Adrenal gland (tissue), 9 donors: ENCODE measurements at regions not wholly inside any gene's neighbourhood (a gene's known extent, or its start where the extent isn't known, plus 50 kb on each side); places are given as distances from the start of the nearest gene placed in this dataset.

Experiments used
- DNase-seq, 7 donors: peaks; one replicate each; pipeline ENCODE4 v3.0.0-alpha.2; 2019 to 2020
- H3K27ac ChIP-seq, 5 donors: fragments of 200-600 bp; sonication (generic) in 4 of 5; 1 replicate in 3 of 5; 2 replicates in 2 of 5; pipeline versions ENCODE4 v1.5.1 to v1.8.0; 2016 to 2020; ENCODE audit warnings: mild to moderate bottlenecking in 1 of 5
- H3K27me3 ChIP-seq: fragments of 200-600 bp; 2 replicates; pipeline ENCODE4 v1.8.0; 2021
- H3K36me3 ChIP-seq, 2 donors: fragments of 200-600 bp; replicated peaks in 1 of 2; 1 replicate in 1 of 2; 2 replicates in 1 of 2; pipeline versions ENCODE4 v1.5.1 to v1.8.0; 2018 to 2022
- H3K4me1 ChIP-seq, 2 donors: fragments of 200-600 bp; replicated peaks in 1 of 2; 1 replicate in 1 of 2; 2 replicates in 1 of 2; pipeline versions ENCODE4 v1.5.1 to v1.8.0; 2018 to 2021
- H3K4me3 ChIP-seq, 4 donors: fragments of 200-600 bp; sonication (generic) in 3 of 4; one replicate each; pipeline ENCODE4 v1.5.1; 2016 to 2018
- H3K9me3 ChIP-seq, 3 donors: fragments of 200-600 bp; sonication (generic) in 1 of 3; replicated peaks in 1 of 3; 1 replicate in 2 of 3; 2 replicates in 1 of 3; pipeline versions ENCODE4 v1.5.1 to v1.8.0; 2016 to 2021
- POLR2A ChIP-seq, 2 donors: fragments of 450-650 bp; IDR thresholded peaks; one replicate each; pipeline ENCODE4 v1.6.1; 2017; ENCODE audit warnings: antibody characterized with exemption in 2 of 2, mild to moderate bottlenecking in 2 of 2, moderate library complexity in 1 of 2
- WGBS, 4 donors: extraction: QIAGEN DNeasy Blood & Tissue Kit in 2 of 4; methylation state at CpG; one replicate each; pipeline versions ENCODE4 v1.1.5 to v1.1.7; 2013 to 2017; 5-methylcytosine and 5-hydroxymethylcytosine counted together
- intact Hi-C, 2 donors: fragments of 100-400 bp; cut with DNase I; formaldehyde crosslinking; loops; one replicate each; pipeline versions ENCODE4 v1.14.1 to v1.15.0; 2022 to 2023
- TF ChIP-seq, protein P1 (sequence below), 6 experiments: fragments of 450-650 bp in 4 of 6; fragments of 200-600 bp in 2 of 6; sonication (generic) in 1 of 6; IDR thresholded peaks; 1 replicate in 5 of 6; 2 replicates in 1 of 6; pipeline versions ENCODE4 v1.5.1 to v1.8.0; 2016 to 2021; ENCODE audit warnings: antibody characterized with exemption in 6 of 6, mild to moderate bottlenecking in 2 of 6, moderate library complexity in 1 of 6
- donor health status: healthy with polysubstance abuse.
- donor health status: Bipolar disorder and iron deficiency.
- donor health status: DM: yes; HTN: yes; CAD: no.
- donor health status: DM: no; HTN: no; CAD: no.
- donor health status: DM: no; HTN: no; CAD: no.

DNA sequence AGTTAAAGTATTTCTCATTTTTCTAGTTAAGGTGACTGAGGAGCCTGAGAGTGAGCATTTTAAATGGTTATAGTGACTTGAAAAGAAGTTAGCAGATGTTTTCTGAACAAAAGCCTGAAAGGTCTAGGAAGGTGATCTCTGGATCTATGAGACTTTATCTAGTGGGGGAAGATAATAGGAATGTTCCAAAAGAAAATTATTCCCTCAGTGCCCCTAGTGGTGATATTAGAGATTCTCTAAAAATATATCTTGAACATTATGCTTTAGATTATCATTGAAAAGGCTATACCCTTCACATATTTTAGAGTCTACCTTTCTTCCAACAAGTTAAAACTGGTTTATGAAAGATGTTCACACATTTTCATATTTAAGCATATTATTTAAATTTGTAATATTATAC, 69.0 kb upstream of the SPANXN1 start:
- Histone ChIP-seq H3K4me3 (no peak overlapping the region), H3K27ac (no peak overlapping the region), H3K9me3 (no peaks in the 10 kb centered on the region), H3K27me3 (no peaks in the 10 kb centered on the region), H3K4me1 (no peaks in the 10 kb centered on the region), H3K36me3 (no peaks in the 10 kb centered on the region)
- intact Hi-C loops = no loop called here
- DNase-seq = no peak
- TF ChIP-seq POLR2A (IDR thresholded peaks at IDR 0.05) = no peak
- TF ChIP-seq, protein P1, sequence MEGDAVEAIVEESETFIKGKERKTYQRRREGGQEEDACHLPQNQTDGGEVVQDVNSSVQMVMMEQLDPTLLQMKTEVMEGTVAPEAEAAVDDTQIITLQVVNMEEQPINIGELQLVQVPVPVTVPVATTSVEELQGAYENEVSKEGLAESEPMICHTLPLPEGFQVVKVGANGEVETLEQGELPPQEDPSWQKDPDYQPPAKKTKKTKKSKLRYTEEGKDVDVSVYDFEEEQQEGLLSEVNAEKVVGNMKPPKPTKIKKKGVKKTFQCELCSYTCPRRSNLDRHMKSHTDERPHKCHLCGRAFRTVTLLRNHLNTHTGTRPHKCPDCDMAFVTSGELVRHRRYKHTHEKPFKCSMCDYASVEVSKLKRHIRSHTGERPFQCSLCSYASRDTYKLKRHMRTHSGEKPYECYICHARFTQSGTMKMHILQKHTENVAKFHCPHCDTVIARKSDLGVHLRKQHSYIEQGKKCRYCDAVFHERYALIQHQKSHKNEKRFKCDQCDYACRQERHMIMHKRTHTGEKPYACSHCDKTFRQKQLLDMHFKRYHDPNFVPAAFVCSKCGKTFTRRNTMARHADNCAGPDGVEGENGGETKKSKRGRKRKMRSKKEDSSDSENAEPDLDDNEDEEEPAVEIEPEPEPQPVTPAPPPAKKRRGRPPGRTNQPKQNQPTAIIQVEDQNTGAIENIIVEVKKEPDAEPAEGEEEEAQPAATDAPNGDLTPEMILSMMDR (IDR thresholded peaks at IDR 0.05) = peak in 2 of 6 experiments; percentile 33 to 43

DNA sequence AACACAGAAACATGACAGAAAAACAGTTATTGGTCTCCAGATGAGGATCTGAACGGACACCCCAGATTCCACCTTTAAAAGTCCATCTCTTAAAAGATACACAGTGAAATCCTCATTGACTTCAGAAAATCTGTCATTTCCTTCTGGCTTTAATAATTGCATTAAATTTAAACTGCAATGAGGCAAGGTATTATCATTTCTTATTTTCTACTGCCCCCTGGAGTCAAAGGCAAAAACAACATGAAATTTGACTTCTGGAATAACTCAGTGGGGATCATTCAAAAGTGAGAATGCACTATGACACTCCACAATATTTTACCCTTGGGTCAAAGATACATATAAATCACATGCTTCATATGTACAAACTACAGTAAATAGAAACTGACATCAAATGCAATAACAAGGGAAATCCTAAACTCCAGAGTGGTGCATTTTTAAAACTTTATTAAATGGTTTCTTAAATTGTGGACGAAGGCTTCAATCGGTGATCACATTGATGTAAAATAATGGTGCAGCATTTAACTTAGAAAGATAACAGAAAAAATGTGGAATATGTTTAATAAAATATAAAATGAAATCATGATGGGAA, 56.4 kb upstream of the SPANXN1 start:
- no peaks in the 10 kb centered on the region for H3K9me3 ChIP-seq
- 51 to 62% (median 54%) methylated on average over 3 of the region's 3 CpGs for WGBS, 4 donors
- no peak overlapping the region for H3K27ac ChIP-seq
- intact Hi-C loops = no loop called here
- TF ChIP-seq, protein P1 (IDR thresholded peaks at IDR 0.05) = peak; percentile 25 to 50 (median 34)
- no peak for TF ChIP-seq POLR2A (IDR thresholded peaks at IDR 0.05)
- H3K4me3 ChIP-seq = no peak overlapping the region
- no peak for DNase-seq
- H3K4me1 ChIP-seq = no peaks in the 10 kb centered on the region
- no peaks in the 10 kb centered on the region for H3K27me3 ChIP-seq
- H3K36me3 ChIP-seq = no peaks in the 10 kb centered on the region
